SK-N-MC (cell line): ENCODE measurements at regions not wholly inside any gene's neighbourhood (a gene's known extent, or its start where the extent isn't known, plus 50 kb on each side); places are given as distances from the start of the nearest gene placed in this dataset.

Experiments
- EZH2 ChIP-seq: fragments of 200-600 bp; sonication (generic); IDR thresholded peaks from one replicate; pipeline ENCODE4 v1.6.1; 2017; ENCODE audit warnings: antibody characterized with exemption
- POLR2AphosphoS5 ChIP-seq: IDR thresholded peaks from 2 replicates; pipeline ENCODE4 v1.6.1; 2012; ENCODE audit warnings: mild to moderate bottlenecking, low read depth, low read length, borderline replicate concordance

GRCh38 chr6:148225871-148226270 is 116.8 kb upstream of the SASH1 start:
- no peak for TF ChIP-seq EZH2
- no peak for TF ChIP-seq POLR2AphosphoS5
